Peyer's patch (tissue), 4 donors: ENCODE measurements at regions not wholly inside any gene's neighbourhood (a gene's known extent, or its start where the extent isn't known, plus 50 kb on each side); places are given as distances from the start of the nearest gene placed in this dataset.
"Not testable (repeated sequence)": the region's sequence is repeated elsewhere in the genome, so short reads cannot be mapped to it uniquely, and the experiment has no call there.

Source experiments
- DNase-seq, 3 donors: peaks; one replicate each; pipeline ENCODE4 v3.0.0-alpha.2; 2017 to 2019
- H3K27ac ChIP-seq, 4 donors: fragments of 200-600 bp; sonication (generic); one replicate each; pipeline ENCODE4 v1.5.1; 2016 to 2019
- H3K27me3 ChIP-seq, 2 donors: fragments of 200-600 bp; sonication (generic); one replicate each; pipeline ENCODE4 v1.5.1; 2019
- H3K36me3 ChIP-seq, 3 donors: fragments of 200-600 bp; sonication (generic); one replicate each; pipeline ENCODE4 v1.5.1; 2016 to 2019
- H3K4me1 ChIP-seq, 4 donors: fragments of 200-600 bp; sonication (generic); one replicate each; pipeline ENCODE4 v1.5.1; 2016 to 2019
- H3K4me3 ChIP-seq, 4 donors: fragments of 200-600 bp; sonication (generic); 1 replicate in 3 of 4; 2 replicates in 1 of 4; pipeline ENCODE4 v1.5.1; 2016 to 2019; ENCODE audit warnings: mild to moderate bottlenecking in 1 of 4
- H3K9me3 ChIP-seq, 4 donors: fragments of 200-600 bp; sonication (generic); one replicate each; pipeline ENCODE4 v1.5.1; 2016 to 2019; ENCODE audit warnings: mild to moderate bottlenecking in 1 of 4
- CTCF ChIP-seq, 6 experiments: fragments of 450-650 bp in 4 of 6; fragments of 200-600 bp in 2 of 6; sonication (generic) in 1 of 6; IDR thresholded peaks; one replicate each; pipeline ENCODE4 v1.5.1; 2017 to 2019; ENCODE audit warnings: antibody characterized with exemption in 6 of 6, mild to moderate bottlenecking in 3 of 6, moderate library complexity in 1 of 6
- POLR2A ChIP-seq, 2 donors: fragments of 450-650 bp; IDR thresholded peaks; one replicate each; pipeline ENCODE4 v1.5.1; 2017; ENCODE audit warnings: antibody characterized with exemption in 2 of 2, mild to moderate bottlenecking in 2 of 2, moderate library complexity in 2 of 2

- Histone ChIP-seq H3K4me1 (no peaks in the 10 kb centered on the region), H3K9me3 (no peaks in the 10 kb centered on the region), H3K27ac (no peak overlapping the region), H3K36me3 (no peaks in the 10 kb centered on the region), H3K4me3 (no peak overlapping the region), H3K27me3 (no peaks in the 10 kb centered on the region)
- no peak for DNase-seq
- TF ChIP-seq POLR2A (IDR thresholded peaks at IDR 0.05) = no peak
- no peak for TF ChIP-seq CTCF (IDR thresholded peaks at IDR 0.05)
These were observed 82.3 kb upstream of the HUWE1 start for GRCh38 chrX:53768865-53769264.

- no peaks in the 10 kb centered on the region for H3K27me3 ChIP-seq
- TF ChIP-seq POLR2A (IDR thresholded peaks at IDR 0.05) = no peak
- TF ChIP-seq CTCF (IDR thresholded peaks at IDR 0.05) = no peak
These were observed 81.9 kb upstream of the HUWE1 start for GRCh38 chrX:53768451-53768850.

GRCh38 chrX:53767544-53767943, 81.0 kb upstream of the HUWE1 start:
- no peak for TF ChIP-seq CTCF (IDR thresholded peaks at IDR 0.05)
- no peak for TF ChIP-seq POLR2A (IDR thresholded peaks at IDR 0.05)
- Histone ChIP-seq H3K36me3 (no peaks in the 10 kb centered on the region), H3K4me3 (no peak overlapping the region), H3K9me3 (no peaks in the 10 kb centered on the region), H3K27me3 (no peaks in the 10 kb centered on the region), H3K27ac (no peak overlapping the region), H3K4me1 (no peaks in the 10 kb centered on the region)
- DNase-seq = no peak

More at GRCh38 chrX:53768451-53768850, 81.9 kb upstream of the HUWE1 start:
- Histone ChIP-seq H3K4me3 (no peak overlapping the region), H3K4me1 (no peaks in the 10 kb centered on the region), H3K36me3 (no peaks in the 10 kb centered on the region), H3K9me3 (no peaks in the 10 kb centered on the region), H3K27ac (no peak overlapping the region)
- DNase-seq = no peak

- H3K9me3 ChIP-seq, H3K36me3 ChIP-seq, DNase-seq, H3K27me3 ChIP-seq, H3K27ac ChIP-seq, H3K4me3 ChIP-seq, H3K4me1 ChIP-seq: not testable (repeated sequence)
These were observed 70.7 kb upstream of the HUWE1 start for GRCh38 chrX:53757181-53757580.

GRCh38 chrX:53746718-53747117, 60.2 kb upstream of the HUWE1 start:
- Histone ChIP-seq H3K4me1 (no peaks in the 10 kb centered on the region), H3K4me3 (no peak overlapping the region), H3K9me3 (no peaks in the 10 kb centered on the region), H3K27ac (no peak overlapping the region), H3K36me3 (no peaks in the 10 kb centered on the region), H3K27me3 (no peaks in the 10 kb centered on the region)
- DNase-seq = no peak
- TF ChIP-seq CTCF (IDR thresholded peaks at IDR 0.05) = no peak
- no peak for TF ChIP-seq POLR2A (IDR thresholded peaks at IDR 0.05)

- DNase-seq = no peak
- no peak for TF ChIP-seq CTCF (IDR thresholded peaks at IDR 0.05)
- H3K27ac ChIP-seq = no peak overlapping the region
- H3K36me3 ChIP-seq = no peaks in the 10 kb centered on the region
- no peaks in the 10 kb centered on the region for H3K27me3 ChIP-seq
- H3K4me1 ChIP-seq = no peaks in the 10 kb centered on the region
- H3K9me3 ChIP-seq = no peaks in the 10 kb centered on the region
- no peak overlapping the region for H3K4me3 ChIP-seq
These were observed 56.7 kb upstream of the HUWE1 start for GRCh38 chrX:53743244-53743643.
